Parathyroid adenoma (tissue), 2 donors: ENCODE measurements at regions not wholly inside any gene's neighbourhood (a gene's known extent, or its start where the extent isn't known, plus 50 kb on each side); places are given as distances from the start of the nearest gene placed in this dataset.

Experiments used
- H2AFZ ChIP-seq: fragments of 300-600 bp; sonication (generic); one replicate; pipeline ENCODE4 v1.7.0; 2017; ENCODE audit warnings: antibody characterized with exemption, mild to moderate bottlenecking
- H3K27ac ChIP-seq: fragments of 300-600 bp; sonication (generic); one replicate; pipeline ENCODE4 v1.7.0; 2017
- H3K27me3 ChIP-seq: fragments of 300-600 bp; sonication (generic); one replicate; pipeline ENCODE4 v1.7.0; 2017; ENCODE audit warnings: low read length; ENCODE audit not compliant: control insufficient read depth, insufficient read depth
- H3K36me3 ChIP-seq: fragments of 300-600 bp; sonication (generic); one replicate; pipeline ENCODE4 v1.7.0; 2017; ENCODE audit warnings: low read length; ENCODE audit not compliant: control insufficient read depth, insufficient read depth
- H3K4me1 ChIP-seq: fragments of 300-600 bp; sonication (generic); one replicate; pipeline ENCODE4 v1.7.0; 2017; ENCODE audit warnings: control low read depth
- H3K4me2 ChIP-seq: fragments of 300-600 bp; sonication (generic); one replicate; pipeline ENCODE4 v1.7.0; 2017; ENCODE audit warnings: low read length
- H3K4me3 ChIP-seq: fragments of 300-600 bp; sonication (generic); one replicate; pipeline ENCODE4 v1.7.0; 2017; ENCODE audit warnings: low read depth, low read length
- H3K79me2 ChIP-seq: fragments of 300-600 bp; sonication (generic); one replicate; pipeline ENCODE4 v1.7.0; 2017; ENCODE audit warnings: control low read depth
- H3K9ac ChIP-seq: fragments of 300-600 bp; sonication (generic); one replicate; pipeline ENCODE4 v1.7.0; 2017; ENCODE audit warnings: mild to moderate bottlenecking
- H3K9me3 ChIP-seq: fragments of 300-600 bp; sonication (generic); one replicate; pipeline ENCODE4 v1.7.0; 2017; ENCODE audit warnings: low read length; ENCODE audit not compliant: control insufficient read depth
- TF ChIP-seq, protein P1 (sequence below): fragments of 300-600 bp; sonication (generic); IDR thresholded peaks from one replicate; pipeline ENCODE4 v1.7.0; 2017; ENCODE audit warnings: antibody characterized with exemption, mild to moderate bottlenecking
- donor health status: primary hyperparathyroidism.

DNA sequence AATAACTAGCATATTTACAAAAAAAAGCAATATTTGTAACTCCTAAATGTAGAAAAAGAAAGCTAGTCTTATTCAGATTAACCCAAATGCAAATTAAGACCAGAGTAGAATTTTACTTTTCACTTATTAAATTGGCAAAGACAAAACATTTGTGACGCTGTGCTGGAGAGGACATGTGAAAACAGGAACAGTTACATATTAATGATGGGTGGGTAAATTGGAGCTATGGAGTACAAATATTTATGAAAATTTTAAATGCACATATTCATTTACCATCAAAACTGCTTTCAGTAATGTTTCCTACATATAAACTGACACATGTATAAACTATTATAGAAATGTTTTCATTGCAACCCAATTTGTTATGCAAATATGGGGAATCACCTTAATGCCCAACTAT, 278.9 kb upstream of the POU1F1 start:
- Histone ChIP-seq H3K9ac (no peak overlapping the region), H3K4me2 (no peak overlapping the region), H3K79me2 (no peaks in the 10 kb centered on the region), H3K9me3 (no peaks in the 10 kb centered on the region), H2AFZ (no peak overlapping the region), H3K4me1 (no peaks in the 10 kb centered on the region), H3K27ac (no peak overlapping the region), H3K36me3 (no peaks in the 10 kb centered on the region), H3K4me3 (no peak overlapping the region), H3K27me3 (no peaks in the 10 kb centered on the region)
- TF ChIP-seq, protein P1, sequence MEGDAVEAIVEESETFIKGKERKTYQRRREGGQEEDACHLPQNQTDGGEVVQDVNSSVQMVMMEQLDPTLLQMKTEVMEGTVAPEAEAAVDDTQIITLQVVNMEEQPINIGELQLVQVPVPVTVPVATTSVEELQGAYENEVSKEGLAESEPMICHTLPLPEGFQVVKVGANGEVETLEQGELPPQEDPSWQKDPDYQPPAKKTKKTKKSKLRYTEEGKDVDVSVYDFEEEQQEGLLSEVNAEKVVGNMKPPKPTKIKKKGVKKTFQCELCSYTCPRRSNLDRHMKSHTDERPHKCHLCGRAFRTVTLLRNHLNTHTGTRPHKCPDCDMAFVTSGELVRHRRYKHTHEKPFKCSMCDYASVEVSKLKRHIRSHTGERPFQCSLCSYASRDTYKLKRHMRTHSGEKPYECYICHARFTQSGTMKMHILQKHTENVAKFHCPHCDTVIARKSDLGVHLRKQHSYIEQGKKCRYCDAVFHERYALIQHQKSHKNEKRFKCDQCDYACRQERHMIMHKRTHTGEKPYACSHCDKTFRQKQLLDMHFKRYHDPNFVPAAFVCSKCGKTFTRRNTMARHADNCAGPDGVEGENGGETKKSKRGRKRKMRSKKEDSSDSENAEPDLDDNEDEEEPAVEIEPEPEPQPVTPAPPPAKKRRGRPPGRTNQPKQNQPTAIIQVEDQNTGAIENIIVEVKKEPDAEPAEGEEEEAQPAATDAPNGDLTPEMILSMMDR = no peak

DNA sequence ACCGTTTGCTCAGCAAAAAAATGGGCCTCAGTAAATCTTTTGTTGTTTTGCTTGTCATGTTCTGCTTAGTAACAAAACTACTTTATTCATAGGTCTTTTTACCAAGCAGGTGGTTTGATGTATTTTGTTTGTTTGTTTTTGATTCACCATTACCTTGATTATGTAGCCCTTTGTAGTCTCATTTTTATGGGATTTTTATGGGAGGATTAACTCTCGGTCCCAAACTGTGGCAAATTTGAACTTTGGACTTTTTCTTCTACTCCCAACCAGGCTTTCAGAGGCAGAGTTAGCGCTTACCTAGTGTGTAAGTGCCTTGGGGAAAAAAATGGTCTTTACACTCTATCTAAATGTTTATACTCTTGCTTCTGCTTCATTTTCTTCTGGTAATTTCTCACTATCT, 276.7 kb upstream of the POU1F1 start:
- Histone ChIP-seq H3K79me2 (no peaks in the 10 kb centered on the region), H3K4me3 (no peak overlapping the region), H2AFZ (no peak overlapping the region), H3K9me3 (no peaks in the 10 kb centered on the region), H3K27ac (no peak overlapping the region), H3K9ac (no peak overlapping the region), H3K4me1 (no peaks in the 10 kb centered on the region), H3K36me3 (no peaks in the 10 kb centered on the region), H3K27me3 (no peaks in the 10 kb centered on the region), H3K4me2 (no peak overlapping the region)
- TF ChIP-seq, protein P1 = no peak

DNA sequence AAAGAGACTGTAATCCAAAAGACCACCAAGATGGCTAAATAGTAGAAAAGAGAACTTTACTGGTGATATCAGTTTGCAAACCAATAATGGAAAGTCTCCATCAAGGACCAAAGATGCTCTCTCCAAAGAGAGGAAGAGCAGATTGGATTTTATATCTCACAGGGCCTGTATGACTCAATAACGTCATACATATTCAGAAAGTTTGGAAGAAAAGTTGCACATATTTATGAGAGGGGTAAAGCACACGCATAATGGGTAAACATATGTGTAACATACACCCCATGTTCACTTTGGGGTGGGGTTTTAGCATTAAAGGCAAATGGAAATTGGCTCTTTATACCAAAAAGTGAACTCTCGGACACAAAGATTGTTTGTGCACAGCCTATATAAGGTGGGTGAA, 274.5 kb upstream of the POU1F1 start:
- H3K4me1 ChIP-seq = no peaks in the 10 kb centered on the region
- H3K36me3 ChIP-seq = no peaks in the 10 kb centered on the region
- no peak overlapping the region for H2AFZ ChIP-seq
- H3K27ac ChIP-seq = no peak overlapping the region
- no peaks in the 10 kb centered on the region for H3K79me2 ChIP-seq
- no peak overlapping the region for H3K4me3 ChIP-seq
- TF ChIP-seq, protein P1 = no peak
- H3K4me2 ChIP-seq = no peak overlapping the region
- no peak overlapping the region for H3K9ac ChIP-seq
- H3K27me3 ChIP-seq = no peaks in the 10 kb centered on the region
- H3K9me3 ChIP-seq = no peaks in the 10 kb centered on the region

DNA sequence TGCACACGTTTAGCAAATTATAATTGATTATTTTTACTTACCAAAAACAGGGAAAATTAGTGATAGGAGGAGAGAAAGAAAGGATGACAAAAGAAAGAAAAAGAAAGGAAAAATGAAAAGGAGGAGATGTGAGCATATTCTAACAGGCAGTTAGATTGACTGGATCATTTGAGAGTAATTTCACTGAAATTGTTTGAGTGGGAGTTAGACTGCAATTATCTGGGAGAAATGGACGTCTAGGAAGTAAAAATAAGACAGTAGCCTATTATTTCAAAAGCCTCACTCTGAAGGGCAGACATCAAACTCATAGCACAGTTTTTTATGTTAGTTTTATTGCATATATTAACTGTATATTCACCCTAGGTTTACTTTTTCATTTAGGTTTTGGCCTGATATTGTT, 272.8 kb upstream of the POU1F1 start:
- H3K36me3 ChIP-seq = no peaks in the 10 kb centered on the region
- H3K4me2 ChIP-seq = no peak overlapping the region
- TF ChIP-seq, protein P1 = no peak
- no peak overlapping the region for H3K27ac ChIP-seq
- no peak overlapping the region for H3K4me3 ChIP-seq
- no peaks in the 10 kb centered on the region for H3K4me1 ChIP-seq
- H2AFZ ChIP-seq = no peak overlapping the region
- no peaks in the 10 kb centered on the region for H3K79me2 ChIP-seq
- H3K9me3 ChIP-seq = no peaks in the 10 kb centered on the region
- H3K9ac ChIP-seq = no peak overlapping the region
- no peaks in the 10 kb centered on the region for H3K27me3 ChIP-seq

DNA sequence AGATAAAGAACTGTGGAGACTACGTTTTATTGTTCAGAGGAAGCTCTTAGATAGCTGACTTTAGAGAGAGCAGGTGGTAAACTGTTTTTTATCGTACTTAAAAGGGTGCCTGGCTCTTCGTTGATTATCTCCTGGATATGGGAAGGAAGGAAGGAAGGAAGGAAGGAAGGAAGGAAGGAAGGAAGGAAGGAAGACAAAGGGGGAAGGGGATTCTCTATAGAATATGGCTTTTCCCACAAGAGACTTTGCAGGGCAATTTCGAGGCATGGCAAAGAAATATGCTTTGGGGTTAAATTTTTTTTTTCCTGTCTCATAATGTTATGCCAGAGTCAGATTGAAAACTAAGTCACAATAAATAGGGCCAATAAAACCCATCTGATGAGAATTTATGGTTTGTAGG, 271.9 kb upstream of the POU1F1 start:
- H2AFZ ChIP-seq = no peak overlapping the region
- no peak overlapping the region for H3K4me3 ChIP-seq
- H3K4me1 ChIP-seq = no peaks in the 10 kb centered on the region
- H3K36me3 ChIP-seq = no peaks in the 10 kb centered on the region
- H3K9me3 ChIP-seq = no peaks in the 10 kb centered on the region
- H3K27me3 ChIP-seq = no peaks in the 10 kb centered on the region
- H3K4me2 ChIP-seq = no peak overlapping the region
- H3K27ac ChIP-seq = no peak overlapping the region
- TF ChIP-seq, protein P1 = no peak
- H3K79me2 ChIP-seq = no peaks in the 10 kb centered on the region
- no peak overlapping the region for H3K9ac ChIP-seq
